ENCODE measurements at regions not wholly inside any gene's neighbourhood (a gene's known extent, or its start where the extent isn't known, plus 50 kb on each side); places are given as distances from the start of the nearest gene placed in this dataset.

DNA sequence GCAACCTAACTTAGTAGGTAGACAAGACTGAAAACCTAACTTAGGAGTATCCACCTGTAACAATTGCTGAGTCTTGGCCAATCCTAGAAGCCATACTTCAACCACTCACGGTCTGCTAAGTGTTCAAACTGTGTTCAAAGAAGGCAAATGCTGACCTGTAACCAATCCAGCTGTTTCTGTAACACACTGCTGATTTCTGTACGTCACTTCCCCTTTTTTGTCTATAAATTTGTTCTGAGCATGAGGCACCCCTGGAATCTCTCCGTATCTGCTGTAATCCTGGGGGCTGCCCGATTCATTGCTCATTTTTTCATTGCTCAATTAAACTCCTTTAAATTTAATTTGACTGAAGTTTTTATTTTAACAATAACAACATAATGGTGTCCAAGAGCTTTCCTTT is 451.4 kb upstream of the ATP10A start:
- TF ChIP-seq, protein P1, sequence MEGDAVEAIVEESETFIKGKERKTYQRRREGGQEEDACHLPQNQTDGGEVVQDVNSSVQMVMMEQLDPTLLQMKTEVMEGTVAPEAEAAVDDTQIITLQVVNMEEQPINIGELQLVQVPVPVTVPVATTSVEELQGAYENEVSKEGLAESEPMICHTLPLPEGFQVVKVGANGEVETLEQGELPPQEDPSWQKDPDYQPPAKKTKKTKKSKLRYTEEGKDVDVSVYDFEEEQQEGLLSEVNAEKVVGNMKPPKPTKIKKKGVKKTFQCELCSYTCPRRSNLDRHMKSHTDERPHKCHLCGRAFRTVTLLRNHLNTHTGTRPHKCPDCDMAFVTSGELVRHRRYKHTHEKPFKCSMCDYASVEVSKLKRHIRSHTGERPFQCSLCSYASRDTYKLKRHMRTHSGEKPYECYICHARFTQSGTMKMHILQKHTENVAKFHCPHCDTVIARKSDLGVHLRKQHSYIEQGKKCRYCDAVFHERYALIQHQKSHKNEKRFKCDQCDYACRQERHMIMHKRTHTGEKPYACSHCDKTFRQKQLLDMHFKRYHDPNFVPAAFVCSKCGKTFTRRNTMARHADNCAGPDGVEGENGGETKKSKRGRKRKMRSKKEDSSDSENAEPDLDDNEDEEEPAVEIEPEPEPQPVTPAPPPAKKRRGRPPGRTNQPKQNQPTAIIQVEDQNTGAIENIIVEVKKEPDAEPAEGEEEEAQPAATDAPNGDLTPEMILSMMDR (tag by site-specific recombination; IDR thresholded peaks at IDR 0.05) = no peak
- TF ChIP-seq ZNF24 (tag by site-specific recombination; IDR thresholded peaks at IDR 0.05) (no peak), ZBTB48 (tag by site-specific recombination; IDR thresholded peaks at IDR 0.05) (no peak), SP2 (tag by site-specific recombination; IDR thresholded peaks at IDR 0.05) (no peak), ZBTB21 (tag by site-specific recombination; IDR thresholded peaks at IDR 0.05) (no peak), ZNF585B (tag by site-specific recombination; IDR thresholded peaks at IDR 0.05) (no peak), ZNF274 (IDR thresholded peaks at IDR 0.05; ENCODE audit: low read length) (no peak), ZNF274 (tag by site-specific recombination; IDR thresholded peaks at IDR 0.05; ENCODE audit: borderline replicate concordance) (no peak)

All from HEK293 (cell line).